Mucosa of gallbladder (tissue), 1 donor: ENCODE measurements at regions not wholly inside any gene's neighbourhood (a gene's known extent, or its start where the extent isn't known, plus 50 kb on each side); places are given as distances from the start of the nearest gene placed in this dataset.

Source experiments
- DNase-seq: peaks from one replicate; pipeline ENCODE4 v3.0.0-alpha.2; 2020; ENCODE audit warnings: low spot score
- donor health status: DM: no; HTN: no; CAD: no.

DNA sequence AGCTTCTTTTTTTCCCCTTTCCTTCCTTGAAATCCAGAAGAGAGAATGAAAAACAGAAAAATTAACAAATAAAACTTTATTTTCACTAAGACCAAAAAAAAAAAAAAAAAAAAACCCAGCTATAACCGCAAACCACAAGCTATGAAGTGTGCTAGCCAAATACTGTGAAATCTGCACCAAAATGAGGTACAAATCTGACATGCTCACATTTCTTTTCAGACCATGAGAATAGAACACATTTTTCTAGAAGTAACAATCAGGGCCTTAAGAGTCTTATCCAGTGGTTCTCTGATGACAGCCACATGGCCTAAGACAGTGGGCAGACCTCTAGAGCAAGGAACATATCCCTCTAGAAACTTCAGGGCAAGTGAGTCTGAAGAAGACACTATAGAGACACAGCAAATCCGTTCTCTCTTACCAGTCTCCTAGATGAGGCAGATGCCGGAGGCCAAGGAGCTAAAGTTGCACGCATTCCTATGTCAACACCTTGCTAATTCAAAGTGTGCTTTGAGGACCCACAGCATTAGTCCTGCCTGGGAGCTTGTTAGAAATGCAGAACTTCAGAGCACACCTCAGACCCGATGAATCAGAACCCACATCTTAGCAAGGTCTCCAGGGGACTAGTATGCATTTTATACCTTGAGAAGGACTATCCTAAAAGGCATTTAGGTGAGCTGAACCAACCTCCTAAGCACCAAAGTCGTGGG, 317.1 kb downstream of the MYCN start:
- no peak for DNase-seq

DNA sequence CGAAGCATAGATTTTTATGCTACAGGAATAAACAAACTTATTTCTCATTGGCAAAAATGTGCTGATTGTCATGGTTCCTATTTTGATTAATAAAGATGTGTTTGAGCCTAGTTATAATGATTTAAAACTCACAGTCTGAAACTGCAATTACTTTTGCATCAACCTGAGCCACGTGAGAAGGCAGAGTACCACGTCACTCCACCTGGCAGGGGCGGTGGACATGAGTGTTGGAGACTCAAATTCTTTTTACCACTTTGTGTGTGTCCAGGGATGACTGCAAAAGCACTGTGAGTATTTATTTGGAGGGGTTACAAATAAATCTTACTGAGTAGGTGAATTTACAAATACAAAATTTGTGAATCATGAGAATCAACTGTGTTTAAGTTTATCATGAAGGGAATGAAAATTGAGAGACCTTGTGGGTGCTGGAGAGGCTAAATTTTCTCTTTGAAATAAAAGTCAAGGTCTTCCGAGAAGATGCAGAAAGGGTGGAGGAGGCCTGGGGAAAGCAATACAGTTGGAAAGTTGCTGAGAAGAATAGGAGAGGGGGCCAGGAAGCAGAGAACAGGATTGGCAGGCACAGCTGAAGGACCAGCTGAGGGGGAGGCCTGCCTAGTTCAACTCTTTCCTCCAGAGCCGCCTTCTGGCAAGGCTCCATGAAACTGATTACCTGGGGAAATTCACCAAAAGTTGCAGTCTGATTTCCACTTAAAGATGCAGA, 316.4 kb downstream of the MYCN start:
- no peak for DNase-seq

- DNase-seq, result no peak
Observed at GRCh38 chr2:16255120-16255519, 314.8 kb downstream of the MYCN start.

DNA sequence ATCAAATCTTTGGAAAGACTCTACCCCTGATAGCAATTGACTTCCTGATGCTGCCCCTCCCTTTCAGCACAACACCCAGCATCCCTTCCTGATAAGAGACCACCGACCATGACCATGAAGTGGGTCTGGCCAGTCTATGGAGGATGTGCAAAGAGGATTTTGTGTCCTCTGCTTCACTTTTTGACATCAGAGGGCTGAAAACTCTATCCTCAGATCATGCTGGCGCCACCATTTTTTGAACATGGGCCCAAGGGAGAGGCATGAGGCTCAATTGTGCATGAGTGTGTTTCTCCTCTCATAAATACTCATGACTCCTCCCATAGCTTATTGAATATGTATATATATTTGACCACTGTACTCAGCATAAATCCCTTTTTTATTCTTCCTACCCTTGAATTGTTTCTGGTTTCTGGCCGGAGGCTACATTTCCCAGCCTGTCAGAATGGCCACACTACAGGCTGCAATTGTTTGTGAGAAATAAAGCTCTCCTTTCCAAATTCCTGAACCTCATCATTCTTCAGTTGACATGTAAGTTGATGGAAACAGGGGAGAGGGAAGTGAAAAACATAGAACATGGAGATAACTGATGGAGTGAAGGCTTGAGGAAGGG, 314.1 kb downstream of the MYCN start:
- no peak for DNase-seq

DNA sequence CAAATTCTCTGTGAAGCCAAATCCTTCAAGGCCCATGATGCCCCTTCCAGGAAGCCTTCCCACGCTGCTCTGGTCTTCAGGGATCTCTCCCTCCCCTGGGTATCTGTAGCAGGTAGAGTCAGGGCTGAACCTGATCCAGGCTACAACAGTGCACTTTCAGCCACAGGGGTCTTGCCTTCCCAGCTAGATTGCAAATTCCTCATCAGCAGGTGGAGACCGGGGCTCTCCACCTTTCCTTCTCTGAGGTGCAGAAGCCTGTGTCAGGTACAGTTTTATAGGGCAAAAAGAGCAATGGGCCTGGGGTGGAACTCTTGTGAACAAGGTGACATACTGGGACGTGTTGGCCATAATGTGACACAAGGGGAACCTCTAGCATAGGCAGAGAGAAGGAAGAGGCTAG, 312.9 kb downstream of the MYCN start:
- DNase-seq, result no peak

- DNase-seq, result no peak
Observed at GRCh38 chr2:16252891-16253290, 312.5 kb downstream of the MYCN start.

GRCh38 chr2:16252251-16252650, 311.9 kb downstream of the MYCN start:
- DNase-seq, result no peak

DNA sequence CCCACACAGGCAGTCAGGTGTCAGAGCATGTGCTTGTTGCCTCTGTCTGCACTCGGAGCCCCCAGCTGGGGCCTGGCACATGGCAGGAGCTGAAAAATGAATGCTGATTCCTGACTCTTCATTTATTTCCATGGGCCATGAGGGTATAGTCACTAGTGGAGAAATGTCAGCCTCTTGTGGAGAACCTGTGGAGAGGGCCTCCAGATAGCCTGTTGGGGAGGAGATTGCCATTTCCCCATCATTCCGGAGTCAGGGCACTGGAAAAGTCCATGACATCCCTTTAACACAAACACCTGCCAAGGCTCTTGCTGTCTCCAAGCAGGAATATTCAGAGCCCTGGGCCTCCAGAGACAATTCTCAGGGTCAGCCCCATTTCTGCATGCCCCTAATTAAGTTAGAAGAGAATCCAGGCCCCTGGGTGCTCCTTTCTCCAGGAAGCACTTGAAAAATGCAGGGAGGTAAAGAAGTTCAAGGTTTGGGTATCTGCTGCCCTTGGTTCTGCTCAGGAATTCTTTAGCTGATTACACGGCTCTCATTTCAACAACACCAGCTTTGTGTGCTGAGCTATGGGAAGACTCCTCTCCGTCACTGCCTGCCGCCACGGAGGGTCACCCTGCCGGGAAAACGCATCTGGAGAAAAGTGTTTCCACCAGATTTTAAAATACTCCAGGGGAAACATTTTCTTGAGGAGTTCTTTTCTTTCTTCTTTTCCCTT, 311.3 kb downstream of the MYCN start:
- DNase-seq, result no peak

- DNase-seq, result no peak
Observed at GRCh38 chr2:16250886-16251285, 310.5 kb downstream of the MYCN start.

GRCh38 chr2:16250466-16250865, 310.1 kb downstream of the MYCN start:
- no peak for DNase-seq

- no peak for DNase-seq
Observed at GRCh38 chr2:16250056-16250425, 309.7 kb downstream of the MYCN start.

DNA sequence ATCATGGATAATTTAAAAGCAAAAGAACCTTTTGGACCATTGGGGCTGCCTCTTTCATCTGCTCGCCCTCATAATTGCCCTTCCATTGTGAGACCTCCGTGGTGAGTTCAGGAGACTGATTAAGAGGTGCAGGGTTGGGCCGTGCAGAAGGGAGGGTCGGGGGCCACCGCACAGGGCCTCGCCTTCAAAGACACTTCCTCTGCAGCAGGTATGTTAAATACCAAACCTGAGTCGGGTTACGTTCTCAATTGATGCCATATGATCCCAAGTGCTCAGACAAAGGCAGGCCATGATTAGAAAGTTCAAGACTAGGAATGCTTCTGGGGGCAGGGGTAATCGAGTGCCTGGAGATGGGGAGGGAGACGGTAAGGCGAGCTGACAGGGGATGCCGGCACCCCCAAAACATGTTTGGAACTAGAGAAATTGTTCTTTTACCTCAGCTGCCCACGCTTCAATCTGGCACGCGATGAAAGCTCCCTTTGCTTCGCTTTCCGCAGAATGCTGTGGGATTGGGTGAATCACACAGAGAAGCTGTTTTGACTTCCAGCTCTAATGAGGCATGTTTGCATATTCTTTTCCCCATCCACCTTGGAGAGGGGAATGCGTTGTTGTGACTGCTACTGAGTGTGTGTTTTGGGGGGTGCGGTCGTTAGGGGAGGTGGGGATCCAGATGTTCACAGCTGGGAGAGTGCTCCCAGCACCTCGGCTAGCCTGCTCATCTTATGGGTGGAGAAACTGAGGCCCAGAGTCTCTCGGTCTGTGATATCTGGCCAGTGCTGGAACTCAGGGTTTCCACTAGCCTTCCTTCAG, 309.1 kb downstream of the MYCN start:
- DNase-seq, result no peak

DNA sequence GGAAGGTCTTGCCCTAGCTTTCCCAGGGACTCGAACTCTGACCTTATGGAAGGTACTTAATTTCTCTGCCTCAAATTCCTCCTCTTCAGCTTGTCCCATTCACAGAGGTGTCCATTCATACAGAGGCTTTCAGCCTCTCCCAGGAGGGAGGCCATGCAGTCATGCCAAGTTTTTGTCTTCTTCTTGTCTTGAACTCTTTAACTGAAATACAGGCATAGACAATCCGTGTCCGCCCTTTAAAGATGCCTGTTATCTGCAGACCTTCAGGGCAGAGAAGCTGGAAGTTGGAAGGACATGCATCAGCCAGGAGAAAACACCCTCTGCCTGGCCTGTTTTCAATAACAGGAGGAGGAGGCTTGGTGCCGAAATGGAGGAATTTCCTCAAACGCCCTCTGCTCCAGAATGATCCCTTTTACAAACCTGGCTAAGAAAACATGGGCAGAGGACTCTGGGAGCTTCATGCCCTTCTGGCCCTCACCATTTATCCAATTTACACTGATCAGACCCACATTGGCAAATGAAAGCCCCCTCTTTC, 308.3 kb downstream of the MYCN start:
- no peak for DNase-seq

DNA sequence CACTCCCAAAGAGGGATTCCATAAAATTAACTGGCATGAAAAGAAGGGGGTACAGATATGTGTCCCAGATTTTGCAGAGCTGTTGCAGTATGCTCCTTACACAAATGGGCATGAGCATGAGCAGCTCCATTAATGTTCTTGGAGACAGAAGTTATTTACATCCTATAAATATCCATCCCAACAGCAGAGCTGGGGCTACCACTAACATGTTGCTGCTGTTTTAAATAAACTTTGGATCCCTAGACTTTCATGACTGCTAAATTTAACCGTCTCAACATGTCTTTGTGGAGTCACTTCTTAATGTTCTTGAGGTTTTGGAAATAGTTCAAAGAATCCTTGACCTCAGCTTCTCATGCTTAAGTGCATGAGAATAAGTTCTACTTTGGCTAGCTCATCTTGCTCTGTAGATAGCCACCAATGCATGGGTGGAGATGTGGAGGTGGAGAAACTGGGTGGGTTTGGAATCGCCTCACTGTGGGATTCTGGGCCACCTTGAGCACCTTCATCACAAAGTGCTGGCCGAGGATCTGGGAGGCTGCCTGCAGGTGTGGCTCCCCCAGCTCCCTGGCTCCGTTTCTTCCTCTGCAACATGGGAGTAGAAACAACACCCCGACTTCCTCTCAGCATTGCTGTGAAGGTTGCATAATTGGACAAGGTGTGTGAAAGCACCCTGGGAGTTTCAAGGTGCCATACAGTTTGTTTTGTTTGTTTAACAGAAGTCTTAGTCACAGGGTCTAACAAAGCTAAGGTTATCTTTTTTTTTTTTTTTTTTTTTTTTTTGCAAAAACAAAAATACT, 307.2 kb downstream of the MYCN start:
- no peak for DNase-seq

- DNase-seq, result no peak
Observed at GRCh38 chr2:16246911-16247310, 306.6 kb downstream of the MYCN start.

- no peak for DNase-seq
Observed at GRCh38 chr2:16246281-16246850, 306.0 kb downstream of the MYCN start.

DNA sequence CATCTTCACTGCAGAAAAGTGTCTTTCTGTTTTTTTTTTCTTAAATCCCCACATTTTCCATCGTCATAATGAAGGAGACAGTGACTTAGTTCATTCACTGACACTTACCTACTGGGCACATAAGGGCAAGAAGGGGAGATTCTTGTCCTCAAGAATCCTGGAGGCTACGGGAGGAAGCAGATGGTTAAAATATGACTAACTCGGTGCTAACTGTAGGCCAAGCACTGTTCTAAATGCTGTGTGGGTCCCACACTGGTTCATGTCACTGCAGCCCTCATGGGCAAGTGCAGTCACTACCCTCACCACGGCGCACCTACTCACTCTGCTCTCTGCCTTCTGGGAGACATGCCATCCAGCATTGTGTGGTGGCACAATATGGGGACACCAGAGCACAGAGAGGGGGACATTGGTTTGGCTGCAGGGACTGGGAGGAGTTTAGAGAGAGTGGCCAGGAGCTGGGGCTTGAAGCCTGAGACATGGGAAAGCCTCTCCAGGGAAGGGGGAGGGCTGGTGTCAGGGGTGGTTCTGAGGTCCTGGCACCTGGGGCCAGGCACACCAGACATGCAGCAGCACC, 305.2 kb downstream of the MYCN start:
- DNase-seq, result no peak

- DNase-seq, result no peak
Observed at GRCh38 chr2:16244966-16245320, 304.6 kb downstream of the MYCN start.

DNA sequence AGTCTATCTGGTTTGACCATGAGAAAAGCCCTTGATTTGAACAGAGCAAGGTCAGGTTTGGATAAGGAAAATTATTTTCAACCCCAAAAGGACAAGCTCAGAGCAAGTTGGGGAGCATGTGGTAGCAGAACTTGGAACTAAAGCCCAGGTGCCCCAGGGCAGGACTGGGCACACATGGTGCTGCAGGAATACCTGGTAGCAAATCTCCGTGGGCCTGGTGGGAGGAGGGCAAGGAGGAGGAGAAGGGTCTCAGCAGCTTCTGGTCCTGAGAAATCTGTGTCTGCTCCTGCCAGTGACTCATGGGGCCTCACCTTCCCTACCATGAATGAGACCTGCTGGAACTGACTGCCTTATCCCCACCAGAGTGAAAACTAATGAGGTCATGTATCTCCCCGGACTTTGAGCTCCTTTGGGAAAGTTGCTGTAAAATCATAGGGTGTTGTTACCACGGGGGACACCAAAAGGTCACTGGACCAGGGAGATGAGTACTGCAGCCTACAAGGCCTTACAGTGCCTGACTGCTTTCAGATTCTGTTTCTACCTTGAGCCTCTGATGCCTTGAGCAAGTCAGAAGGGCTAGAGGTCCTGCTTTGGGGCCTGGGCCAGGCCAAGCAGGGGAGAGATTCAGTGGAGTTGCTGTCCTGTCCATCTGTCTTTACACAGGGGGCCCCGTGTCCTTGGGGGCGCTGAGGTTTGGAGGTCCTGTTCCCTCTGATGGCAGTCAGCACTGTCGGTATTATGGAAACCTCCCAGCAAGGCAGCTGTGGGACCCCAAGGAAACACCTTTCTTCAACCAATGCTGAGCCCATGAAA, 304.0 kb downstream of the MYCN start:
- no peak for DNase-seq
